Erythroblast (primary cell): ENCODE measurements at regions not wholly inside any gene's neighbourhood (a gene's known extent, or its start where the extent isn't known, plus 50 kb on each side); places are given as distances from the start of the nearest gene placed in this dataset.

ENCODE experiments used
- DNase-seq, 2 experiments: peaks; one replicate each; lab custom pipeline; 2025; lab: John Stamatoyannopoulos, UW
- GATA1 ChIP-seq: IDR thresholded peaks from 2 replicates; pipeline ENCODE4 v1.6.1; 2011; ENCODE audit warnings: low read depth, mild to moderate bottlenecking, control low read depth, low read length, moderate library complexity
- POLR2A ChIP-seq: IDR thresholded peaks from 2 replicates; pipeline ENCODE4 v1.6.1; 2011; ENCODE audit warnings: mild to moderate bottlenecking, low read length

GRCh38 chr20:52681288-52681687 lies 290.9 kb upstream of the TSHZ2 start:
- TF ChIP-seq GATA1 (no peak), POLR2A (no peak)
- no peak for DNase-seq

- DNase-seq = no peak
- TF ChIP-seq POLR2A = no peak
- TF ChIP-seq GATA1 = no peak
These were observed 294.9 kb upstream of the TSHZ2 start for GRCh38 chr20:52677216-52677615.

GRCh38 chr20:52676283-52676995 lies 295.7 kb upstream of the TSHZ2 start:
- TF ChIP-seq POLR2A (no peak), GATA1 (no peak)
- no peak for DNase-seq

GRCh38 chr20:52675375-52675774 lies 296.8 kb upstream of the TSHZ2 start:
- TF ChIP-seq GATA1 = no peak
- no peak for TF ChIP-seq POLR2A
- DNase-seq = no peak

GRCh38 chr20:52668626-52669025 lies 303.5 kb upstream of the TSHZ2 start:
- no peak for DNase-seq
- TF ChIP-seq POLR2A (no peak), GATA1 (no peak)

- no peak for DNase-seq
- TF ChIP-seq GATA1 (no peak), POLR2A (no peak)
These were observed 304.8 kb upstream of the TSHZ2 start for GRCh38 chr20:52667358-52667757.

- TF ChIP-seq GATA1 (no peak), POLR2A (no peak)
- DNase-seq = no peak
These were observed 306.7 kb upstream of the TSHZ2 start for GRCh38 chr20:52665441-52665840.

- TF ChIP-seq GATA1 (no peak), POLR2A (no peak)
These were observed 316.8 kb upstream of the TSHZ2 start for GRCh38 chr20:52655395-52655794.

GRCh38 chr20:52654567-52654966 lies 317.6 kb upstream of the TSHZ2 start:
- no peak for TF ChIP-seq POLR2A
- TF ChIP-seq GATA1 = no peak
- DNase-seq = no peak

More at GRCh38 chr20:52655395-52655794, 316.8 kb upstream of the TSHZ2 start:
- DNase-seq = no peak

- TF ChIP-seq POLR2A (no peak), GATA1 (no peak)
- no peak for DNase-seq
These were observed 319.9 kb upstream of the TSHZ2 start for GRCh38 chr20:52652271-52652670.

GRCh38 chr20:52649727-52650126 lies 322.4 kb upstream of the TSHZ2 start:
- TF ChIP-seq POLR2A (no peak), GATA1 (no peak)
- DNase-seq = no peak

- TF ChIP-seq GATA1 = no peak
- TF ChIP-seq POLR2A = no peak
- DNase-seq = no peak
These were observed 326.3 kb upstream of the TSHZ2 start for GRCh38 chr20:52645822-52646221.

GRCh38 chr20:52643034-52643433 lies 329.1 kb upstream of the TSHZ2 start:
- no peak for DNase-seq
- TF ChIP-seq GATA1 = no peak
- TF ChIP-seq POLR2A = no peak

GRCh38 chr20:52637201-52637600 lies 335.0 kb upstream of the TSHZ2 start:
- TF ChIP-seq POLR2A (no peak), GATA1 (no peak)
- DNase-seq = no peak

- no peak for DNase-seq
- TF ChIP-seq GATA1 (no peak), POLR2A (no peak)
These were observed 340.7 kb upstream of the TSHZ2 start for GRCh38 chr20:52631469-52631868.

GRCh38 chr20:52630138-52630537 lies 342.0 kb upstream of the TSHZ2 start:
- TF ChIP-seq POLR2A (no peak), GATA1 (no peak)
- no peak for DNase-seq
